Neuron (in vitro differentiated cells): ENCODE measurements at regions not wholly inside any gene's neighbourhood (a gene's known extent, or its start where the extent isn't known, plus 50 kb on each side); places are given as distances from the start of the nearest gene placed in this dataset.

Experiments used
- H2AFZ ChIP-seq: one replicate; pipeline ENCODE4 v1.6.1; 2013; ENCODE audit warnings: low read depth, mild to moderate bottlenecking, inconsistent platforms, low read length, moderate library complexity
- H3K27me3 ChIP-seq: one replicate; pipeline ENCODE4 v1.6.1; 2013; ENCODE audit warnings: low read length; ENCODE audit not compliant: insufficient read depth
- H3K36me3 ChIP-seq: one replicate; pipeline ENCODE4 v1.6.1; 2013; ENCODE audit warnings: low read length; ENCODE audit not compliant: insufficient read depth
- H3K4me1 ChIP-seq: one replicate; pipeline ENCODE4 v1.6.1; 2013; ENCODE audit warnings: low read length; ENCODE audit not compliant: insufficient read depth
- H3K4me3 ChIP-seq: 2 replicates; pipeline ENCODE4 v1.5.1; 2013; ENCODE audit warnings: mild to moderate bottlenecking, low read length, moderate library complexity
- H3K9me3 ChIP-seq: one replicate; pipeline ENCODE4 v1.6.1; 2013; ENCODE audit warnings: low read length

DNA sequence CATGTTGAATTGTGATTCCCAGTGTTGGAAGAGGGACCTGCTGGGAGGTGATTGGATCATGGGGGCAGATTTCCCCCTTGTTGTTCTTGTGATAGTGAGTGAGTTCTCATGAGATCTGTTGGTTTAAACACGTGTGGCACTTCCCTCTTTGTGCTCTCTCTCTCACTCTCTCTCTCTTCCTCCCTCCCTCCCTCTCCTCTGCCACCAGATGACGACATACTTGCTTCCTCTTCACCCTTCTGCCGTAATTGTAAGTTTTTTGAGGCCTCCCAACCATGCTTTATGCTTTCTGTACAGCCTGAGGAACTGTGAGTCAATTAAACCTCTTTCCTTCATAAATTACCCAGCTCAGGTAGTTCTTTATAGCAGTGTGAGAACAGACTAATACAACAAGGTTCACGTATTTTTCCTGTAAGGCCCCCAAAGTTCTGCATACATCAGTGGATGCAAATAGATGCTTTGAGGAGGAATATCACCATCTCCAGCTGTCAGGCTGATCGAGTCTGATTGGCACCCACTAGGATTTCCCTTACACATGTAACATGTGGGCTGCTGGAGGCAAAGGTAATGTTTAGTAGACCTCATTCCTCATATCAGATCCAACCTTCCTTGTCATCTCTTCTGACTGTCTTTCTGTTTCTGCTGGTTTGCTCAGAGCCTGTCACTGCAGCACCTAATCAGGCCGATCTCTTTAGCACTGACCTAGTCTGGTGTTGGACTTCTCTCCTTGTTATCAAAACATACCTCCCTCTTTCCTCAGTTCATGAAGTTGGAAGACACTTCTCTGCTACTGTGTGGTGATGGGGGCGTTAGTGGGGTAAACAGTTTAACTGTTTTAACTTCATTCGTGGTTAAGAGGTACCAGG, 54.3 kb upstream of the BACH2 start:
- no peaks in the 10 kb centered on the region for H3K27me3 ChIP-seq
- H3K4me3 ChIP-seq: no peak overlapping the region
- peaks cover 16% of the 10 kb centered on the region for H3K4me1 ChIP-seq
- H3K9me3 ChIP-seq: no peaks in the 10 kb centered on the region
- no peak overlapping the region for H2AFZ ChIP-seq
- no peaks in the 10 kb centered on the region for H3K36me3 ChIP-seq

DNA sequence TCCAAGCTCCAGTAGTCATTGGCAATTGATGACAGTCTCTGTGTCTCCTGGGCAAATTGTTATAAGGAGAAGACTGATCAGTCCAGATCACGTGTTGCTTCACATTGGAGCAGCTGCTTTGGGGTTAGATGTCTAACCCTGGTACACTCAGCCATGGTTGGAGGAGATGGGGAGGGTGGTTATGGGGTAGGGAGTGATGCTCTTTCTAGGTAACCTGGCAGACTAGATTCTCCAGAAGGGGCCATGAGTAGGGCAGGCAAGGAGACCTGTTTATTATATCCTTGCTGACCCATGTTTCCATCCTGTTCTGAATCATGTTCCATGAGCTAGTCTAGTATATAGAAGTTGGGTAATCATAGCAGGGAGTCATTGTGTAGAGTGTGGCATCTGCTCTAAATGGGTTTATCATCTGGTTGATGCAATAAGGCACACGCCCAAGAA, 50.8 kb upstream of the BACH2 start:
- H3K36me3 ChIP-seq: no peaks in the 10 kb centered on the region
- no peak overlapping the region for H3K4me3 ChIP-seq
- peaks cover 9% of the 10 kb centered on the region for H3K4me1 ChIP-seq
- no peaks in the 10 kb centered on the region for H3K27me3 ChIP-seq
- H2AFZ ChIP-seq: no peak overlapping the region
- H3K9me3 ChIP-seq: no peaks in the 10 kb centered on the region

DNA sequence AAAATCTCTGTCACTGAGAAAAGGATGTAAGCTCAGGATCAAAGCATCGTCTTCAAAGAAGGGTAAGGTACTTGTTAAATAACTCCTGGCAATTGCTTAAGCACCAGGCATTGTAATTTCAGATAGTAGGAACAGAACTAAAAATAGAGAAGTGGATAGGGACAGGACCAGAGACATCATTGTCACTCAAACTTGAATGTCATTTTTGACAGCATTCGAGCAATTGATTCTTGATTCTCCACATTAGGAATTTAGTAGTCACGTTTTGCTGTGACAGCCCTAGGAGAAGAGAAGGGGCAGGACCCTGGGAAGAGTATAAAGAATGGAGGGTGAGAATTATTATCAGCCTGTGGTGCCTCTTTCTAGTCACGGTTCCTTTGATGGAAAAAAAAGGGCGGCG, 50.1 kb upstream of the BACH2 start:
- Histone ChIP-seq H3K9me3 (no peaks in the 10 kb centered on the region), H3K4me3 (no peak overlapping the region), H3K36me3 (no peaks in the 10 kb centered on the region), H3K4me1 (peaks cover 9% of the 10 kb centered on the region), H2AFZ (no peak overlapping the region), H3K27me3 (no peaks in the 10 kb centered on the region)
